Middle frontal gyrus (tissue), 1 donor: ENCODE measurements at regions not wholly inside any gene's neighbourhood (a gene's known extent, or its start where the extent isn't known, plus 50 kb on each side); places are given as distances from the start of the nearest gene placed in this dataset.

Experiments
- DNase-seq: peaks from one replicate; pipeline ENCODE4 v3.0.0-alpha.2; 2015; ENCODE audit warnings: low spot score; ENCODE audit errors: extremely low spot score

DNA sequence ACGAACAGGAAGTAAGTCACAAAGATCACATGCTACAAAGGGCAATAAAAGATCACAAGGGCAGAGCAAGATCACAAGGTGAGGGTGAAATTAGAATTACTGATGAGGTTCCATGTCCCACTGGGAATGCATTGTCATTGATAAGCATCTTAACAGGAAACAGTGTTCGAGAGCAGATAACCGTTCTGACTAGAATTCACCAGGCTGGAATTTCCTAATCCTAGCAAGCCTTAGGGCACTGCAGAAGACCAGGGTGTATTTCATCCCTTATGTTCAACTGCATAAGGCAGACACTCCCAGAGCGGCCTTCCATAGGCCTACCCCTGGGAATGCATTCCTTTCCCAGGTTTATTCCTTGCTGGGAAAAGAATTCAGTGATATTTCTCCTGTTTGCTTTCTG, 980.6 kb upstream of the LCORL start:
- DNase-seq = no peak

- no peak for DNase-seq
Observed at GRCh38 chr4:18999595-18999994, 978.0 kb upstream of the LCORL start.

- no peak for DNase-seq
Observed at GRCh38 chr4:18981234-18981615, 959.7 kb upstream of the LCORL start.

DNA sequence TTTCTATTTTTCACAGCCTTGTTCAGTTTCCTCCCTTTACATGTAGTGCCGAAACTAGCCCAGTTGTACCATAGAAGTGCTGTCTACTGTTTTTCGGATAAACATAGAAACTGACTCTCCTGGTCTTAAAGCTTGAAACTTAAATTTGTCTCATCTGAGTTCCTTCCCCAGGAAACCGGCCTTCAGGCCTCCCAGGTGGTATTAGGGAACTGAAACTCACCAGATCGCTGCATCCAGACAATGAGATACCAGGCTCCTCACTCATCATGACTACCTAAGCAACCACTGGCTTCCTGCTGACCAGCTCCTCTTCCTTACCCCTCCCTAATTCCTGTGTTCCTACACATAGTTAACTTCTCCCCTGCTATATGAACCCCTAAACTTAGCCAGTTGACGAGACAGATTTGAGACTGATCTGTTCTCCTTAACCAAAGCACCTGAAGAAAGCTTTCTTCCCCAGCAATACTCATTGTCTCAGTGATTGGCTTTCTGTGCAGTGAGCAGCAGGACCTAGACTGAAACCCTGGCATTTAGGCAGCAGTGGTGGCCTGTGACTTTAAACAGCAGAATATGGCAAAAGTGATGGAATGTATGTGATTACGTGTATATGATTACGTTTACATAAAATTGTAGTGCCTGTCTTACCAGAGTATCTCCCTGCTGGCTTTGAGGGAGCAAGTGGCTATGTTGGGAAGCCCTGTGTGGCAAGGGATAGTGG, 959.1 kb upstream of the LCORL start:
- DNase-seq = no peak

GRCh38 chr4:18976884-18977283, 955.3 kb upstream of the LCORL start:
- DNase-seq = no peak

DNA sequence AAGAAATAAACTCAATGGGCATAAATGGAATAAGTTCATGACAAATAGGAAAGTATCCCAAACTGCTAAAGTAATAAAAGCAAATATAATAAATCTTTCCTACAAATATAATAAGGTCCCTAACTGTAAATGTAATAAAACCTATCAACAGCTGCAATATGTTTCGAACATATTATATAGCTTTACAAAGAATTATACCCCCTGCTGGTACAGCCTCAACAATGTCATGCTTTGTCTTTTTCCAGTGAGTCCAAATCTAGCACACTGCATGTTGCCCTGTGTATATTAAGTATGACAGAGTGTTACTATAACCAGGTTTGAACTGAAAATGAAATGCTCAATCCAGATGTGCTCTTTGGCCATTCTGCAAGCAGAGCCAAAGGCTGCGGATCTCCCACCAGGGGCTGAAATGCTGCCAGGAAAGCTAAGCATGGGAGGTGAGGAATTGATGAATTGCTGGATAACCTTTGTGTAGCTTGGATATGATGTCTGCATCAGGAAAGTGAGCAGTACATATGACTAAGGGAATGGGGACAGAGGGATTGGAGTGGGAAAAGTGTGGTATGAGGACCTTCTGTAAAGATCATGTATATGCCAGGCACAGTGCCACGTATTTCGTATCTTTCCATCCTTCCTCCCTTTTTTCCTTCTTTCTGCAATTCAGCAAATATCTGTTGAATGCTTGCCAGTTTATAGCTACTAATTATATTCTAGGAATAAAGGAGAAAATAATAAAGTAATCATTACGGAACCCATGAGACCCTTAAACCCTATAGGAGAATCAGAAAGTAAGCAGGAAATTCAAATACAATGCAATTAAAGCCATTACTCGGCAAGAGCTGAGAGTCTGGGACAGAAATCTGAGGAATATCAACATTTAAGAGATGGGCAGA, 954.6 kb upstream of the LCORL start:
- DNase-seq = no peak

- DNase-seq = no peak
Observed at GRCh38 chr4:18973296-18973695, 951.7 kb upstream of the LCORL start.

DNA sequence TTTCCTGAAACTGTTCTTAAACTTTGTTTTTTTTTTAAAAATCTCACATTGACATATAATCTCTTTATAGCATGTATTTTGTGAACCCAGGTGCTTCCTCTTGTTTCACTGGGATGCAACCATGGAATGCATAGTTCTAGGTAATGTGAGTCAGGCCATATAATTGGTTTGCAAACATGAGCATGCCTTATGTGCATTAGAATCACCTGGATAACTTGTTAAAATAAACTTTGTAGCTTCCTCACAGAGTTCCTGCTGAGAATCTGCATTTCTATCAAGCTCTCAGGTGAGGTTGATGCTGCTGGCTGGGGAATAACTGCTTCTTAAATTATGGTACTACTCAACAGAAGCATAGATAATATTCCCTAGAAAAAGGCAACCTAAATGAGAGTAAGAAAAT, 940.3 kb upstream of the LCORL start:
- DNase-seq = no peak

GRCh38 chr4:18961266-18961665, 939.7 kb upstream of the LCORL start:
- DNase-seq = no peak

DNA sequence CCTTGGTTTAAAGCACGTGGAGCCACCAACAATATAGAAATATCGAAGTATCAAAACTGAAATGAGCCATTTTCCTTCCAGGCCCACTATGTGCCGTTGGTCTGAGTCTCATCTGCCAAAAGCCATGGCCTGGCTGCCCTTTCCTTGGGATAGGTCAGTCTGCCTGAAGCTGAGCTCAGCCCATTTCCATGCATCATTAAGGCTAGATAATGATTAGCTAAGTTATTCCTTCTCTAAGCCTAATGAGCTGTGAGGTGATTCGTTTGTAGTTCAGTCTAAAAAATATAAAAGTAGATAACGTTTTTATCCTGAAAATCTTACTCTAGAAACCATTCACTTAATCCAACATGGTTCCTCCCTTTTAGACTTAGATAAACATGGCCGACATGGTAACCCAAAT, 936.2 kb upstream of the LCORL start:
- no peak for DNase-seq

GRCh38 chr4:18954538-18954937, 933.0 kb upstream of the LCORL start:
- DNase-seq = no peak

GRCh38 chr4:18953613-18954012, 932.1 kb upstream of the LCORL start:
- DNase-seq = no peak

DNA sequence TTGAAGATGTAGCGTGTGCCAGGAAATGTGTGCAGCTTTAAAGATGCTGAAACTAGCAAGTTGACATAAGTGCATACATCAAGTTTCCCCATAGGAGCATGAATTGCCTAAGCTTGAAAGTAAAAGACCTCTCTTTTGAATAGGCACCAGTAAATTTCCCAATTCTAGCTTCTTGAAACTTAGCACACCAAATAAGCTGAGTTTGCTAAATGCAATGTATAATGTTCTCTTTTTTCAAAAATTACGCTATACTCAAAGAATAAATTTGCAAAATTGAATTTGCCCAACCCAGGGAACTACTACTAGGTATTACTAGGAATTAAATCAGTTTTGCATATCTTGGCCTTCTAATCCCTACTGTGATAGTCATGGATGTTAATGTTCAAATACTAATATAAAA, 923.9 kb upstream of the LCORL start:
- DNase-seq = no peak

GRCh38 chr4:18942874-18943273, 921.3 kb upstream of the LCORL start:
- no peak for DNase-seq

DNA sequence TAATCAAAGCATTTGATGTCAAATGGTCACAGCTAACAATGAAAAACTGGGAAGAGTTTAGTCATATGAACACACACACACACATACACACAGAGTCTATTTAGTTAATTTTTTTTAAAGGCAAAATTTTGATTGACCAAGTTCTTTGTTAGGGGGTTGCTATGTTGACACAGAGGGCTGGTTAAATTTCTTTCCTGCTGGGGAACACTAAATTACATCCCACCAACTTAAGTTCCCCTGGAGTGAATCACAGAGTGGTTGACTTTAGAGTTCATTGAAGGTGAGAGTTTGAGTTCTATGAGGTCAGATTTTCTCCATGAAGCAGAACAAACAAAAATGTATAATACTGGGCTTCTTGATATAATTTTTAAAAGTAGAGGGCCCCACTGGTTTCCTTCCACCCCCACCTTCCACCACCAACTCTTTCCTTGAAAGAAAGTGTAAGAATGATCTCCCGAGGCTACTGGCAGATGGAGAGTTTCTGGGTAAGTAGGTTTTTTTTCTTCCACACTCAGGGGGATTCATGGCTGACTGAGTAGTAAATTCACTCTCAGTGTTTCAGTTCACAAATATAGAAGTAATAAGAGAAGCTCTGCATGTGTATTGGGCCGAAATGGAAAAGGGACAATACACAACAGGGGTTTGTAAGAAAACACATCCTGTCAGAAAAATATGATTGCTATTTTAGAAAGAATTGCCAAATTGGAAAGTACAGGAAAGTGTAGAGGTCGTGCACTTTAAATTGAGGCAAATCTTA, 917.0 kb upstream of the LCORL start:
- no peak for DNase-seq

GRCh38 chr4:18937746-18938145, 916.2 kb upstream of the LCORL start:
- no peak for DNase-seq

DNA sequence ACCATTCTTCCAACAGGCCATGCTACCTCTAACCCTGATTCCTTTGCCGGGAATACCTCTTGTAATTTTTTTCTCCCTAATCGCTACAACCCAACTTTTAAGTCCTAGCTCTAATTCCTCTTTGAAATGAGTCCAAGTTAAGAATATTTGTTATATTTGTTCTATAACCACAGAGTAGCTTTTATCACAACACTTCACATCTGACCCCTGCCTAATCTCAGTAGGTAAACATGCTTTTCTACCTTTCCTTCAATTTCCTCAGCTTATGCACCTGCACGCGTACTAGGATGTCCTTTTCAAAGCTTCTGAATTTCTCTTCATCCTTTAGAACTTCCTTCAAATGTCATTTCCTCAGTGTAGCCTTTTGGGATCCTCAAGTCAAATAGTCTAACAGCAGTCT, 915.5 kb upstream of the LCORL start:
- no peak for DNase-seq

DNA sequence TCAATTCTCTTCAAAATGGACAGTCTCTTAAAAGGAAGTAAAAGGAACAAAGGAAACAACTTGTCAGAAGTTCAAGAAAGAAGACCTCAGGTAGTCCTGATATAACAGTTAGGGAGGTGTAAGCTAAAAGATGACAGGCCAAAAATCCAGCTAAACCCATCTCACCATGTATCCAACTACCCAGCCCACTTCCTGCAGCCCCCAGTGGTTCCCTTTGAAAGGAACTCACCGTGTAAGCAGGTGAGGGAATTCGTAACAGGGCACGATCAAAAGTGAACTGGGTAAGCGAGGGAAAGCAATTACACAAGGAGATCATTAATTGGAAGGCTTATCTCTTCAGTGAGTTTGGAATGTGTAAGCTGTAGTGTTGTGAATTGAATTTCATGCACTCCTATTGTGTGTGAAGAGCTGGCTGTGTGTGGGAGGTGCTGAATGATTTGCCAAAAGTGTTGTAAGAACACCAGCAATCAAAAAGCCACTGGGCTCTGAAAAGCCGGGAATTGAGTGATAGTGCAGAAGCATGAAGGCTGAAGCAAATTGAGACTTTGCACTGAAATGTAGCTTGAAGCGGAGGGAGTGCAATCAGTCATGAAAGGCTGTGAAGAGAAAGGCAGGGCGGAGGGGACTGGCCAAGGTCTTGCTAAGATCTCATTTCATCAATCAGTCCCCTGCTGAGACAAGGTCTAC, 914.2 kb upstream of the LCORL start:
- peak; percentile 11 for DNase-seq

DNA sequence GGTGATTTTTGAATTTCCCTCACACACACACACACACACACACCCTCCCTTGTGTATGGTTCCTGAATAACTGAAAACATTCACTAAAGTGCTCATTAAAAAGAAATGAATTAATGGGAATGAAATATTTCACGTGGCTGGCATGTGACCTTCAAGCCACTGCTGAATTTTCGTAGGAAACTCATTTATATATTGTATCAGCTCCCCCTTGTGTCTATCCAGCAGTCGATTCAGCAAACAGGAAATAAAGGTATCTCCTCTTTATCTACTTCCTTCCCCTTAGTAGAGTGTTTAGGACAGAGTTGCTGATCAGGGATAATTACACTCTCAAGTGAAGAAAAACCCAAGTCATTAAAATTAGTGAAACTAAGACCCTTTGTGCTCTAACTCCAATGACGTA, 912.6 kb upstream of the LCORL start:
- DNase-seq = no peak

GRCh38 chr4:18932730-18933339, 911.3 kb upstream of the LCORL start:
- DNase-seq = no peak
